ENCODE measurements at regions not wholly inside any gene's neighbourhood (a gene's known extent, or its start where the extent isn't known, plus 50 kb on each side); places are given as distances from the start of the nearest gene placed in this dataset.

DNA sequence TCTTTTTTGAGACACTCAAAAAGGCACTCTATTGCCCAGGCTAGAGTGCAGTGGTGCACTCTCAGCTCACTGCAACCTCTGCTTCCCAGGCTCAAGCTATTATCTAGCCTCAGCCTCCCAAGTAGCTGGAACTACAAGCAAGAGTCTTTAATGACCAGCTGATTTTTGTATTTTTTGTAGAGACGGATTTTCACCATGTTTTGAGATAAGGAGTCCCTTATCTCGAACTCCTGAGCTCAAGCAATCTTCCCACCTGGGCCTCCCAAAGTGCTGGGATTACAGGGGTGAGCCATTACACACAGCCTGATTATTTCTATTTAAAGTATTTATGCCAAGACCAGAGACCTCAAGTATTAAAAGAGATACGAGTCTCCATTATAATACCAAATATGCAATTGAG lies 566.1 kb upstream of the CA10 start (continued):
- TF ChIP-seq FOSL2 (IDR thresholded peaks at IDR 0.05; ENCODE audit: borderline replicate concordance, low read depth) (no peak), JUND (IDR thresholded peaks at IDR 0.05) (no peak)

DNA sequence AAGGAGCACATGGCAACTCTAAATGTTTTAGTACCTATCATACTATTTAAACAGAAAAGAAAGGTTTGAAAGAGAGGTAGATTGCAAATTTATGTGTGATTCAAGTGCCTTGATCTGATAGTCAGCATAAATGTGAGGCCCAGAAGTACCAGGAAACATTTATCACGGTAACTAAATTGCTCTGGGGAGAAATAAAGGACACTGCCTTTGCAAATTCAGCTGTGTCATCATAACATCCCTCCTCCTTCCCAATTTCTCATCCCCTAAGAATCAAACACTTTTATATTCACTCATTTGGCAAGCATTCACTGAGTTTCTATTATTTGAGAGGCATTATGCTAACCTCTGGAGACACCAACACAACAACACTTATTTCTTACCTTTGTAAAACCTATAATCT lies 563.4 kb upstream of the CA10 start:
- H3K36me3 ChIP-seq (replicated peaks in 1 of 2; ENCODE audit: control insufficient read depth in 1 of 2, insufficient read depth in 2 of 2, low read length in 1 of 2): no peaks in the 10 kb centered on the region
- H3K4me3 ChIP-seq (ENCODE audit: low read depth in 2 of 2, low read length in 1 of 2): no peak overlapping the region
- no peaks in the 10 kb centered on the region for H3F3A ChIP-seq (replicated peaks; ENCODE audit: insufficient read depth)
- H3K27me3 ChIP-seq (ENCODE audit: insufficient read depth): no peaks in the 10 kb centered on the region
- H3K27ac ChIP-seq (ENCODE audit: low read depth in 2 of 2, low read length in 1 of 2): no peak overlapping the region
- 32% methylated on average over 1 of the region's 1 CpG for WGBS (ENCODE audit: low lambda C conversion rate)
- H3K9me2 ChIP-seq: no peaks in the 10 kb centered on the region; the same call in 1 of the 2 replicates
- H3K9me3 ChIP-seq: peaks cover 13% of the 10 kb centered on the region; the same call in 1 of the 2 replicates
- ChIA-PET CTCF (interaction anchor here (0.5 kb wide), 1 partner anchor 1005 kb away, joined by 3 read pairs; no protein-coding TSS in a partner anchor), POLR2A (no interaction called here)
- no peak for DNase-seq
- TF ChIP-seq GATA2 (CRISPR knock-in tag; IDR thresholded peaks at IDR 0.05) (no peak), RCOR1 (IDR thresholded peaks at IDR 0.05; ENCODE audit: low read length) (no peak), SMC3 (IDR thresholded peaks at IDR 0.05; ENCODE audit: low read depth, low read length) (no peak), PBX3 (IDR thresholded peaks at IDR 0.05) (no peak), TEAD4 (IDR thresholded peaks at IDR 0.05; ENCODE audit: borderline replicate concordance, insufficient read depth) (no peak), CHD2 (IDR thresholded peaks at IDR 0.05; ENCODE audit: low read length, partially characterized antibody) (no peak), YY1 (IDR thresholded peaks at IDR 0.05; ENCODE audit: low read depth) (no peak), FOSL2 (IDR thresholded peaks at IDR 0.05; ENCODE audit: borderline replicate concordance, low read depth) (no peak)
- TF ChIP-seq, protein P1, sequence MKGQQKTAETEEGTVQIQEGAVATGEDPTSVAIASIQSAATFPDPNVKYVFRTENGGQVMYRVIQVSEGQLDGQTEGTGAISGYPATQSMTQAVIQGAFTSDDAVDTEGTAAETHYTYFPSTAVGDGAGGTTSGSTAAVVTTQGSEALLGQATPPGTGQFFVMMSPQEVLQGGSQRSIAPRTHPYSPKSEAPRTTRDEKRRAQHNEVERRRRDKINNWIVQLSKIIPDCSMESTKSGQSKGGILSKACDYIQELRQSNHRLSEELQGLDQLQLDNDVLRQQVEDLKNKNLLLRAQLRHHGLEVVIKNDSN (IDR thresholded peaks at IDR 0.05; ENCODE audit: borderline replicate concordance, low read depth): no peak
- no peak overlapping the region for H2AFZ ChIP-seq (ENCODE audit: low read depth)
- no peaks in the 10 kb centered on the region for H3K4me1 ChIP-seq (ENCODE audit: control insufficient read depth in 1 of 2, insufficient read depth in 2 of 2, low read depth in 1 of 2, low read length in 1 of 2)
- no peaks in the 10 kb centered on the region for H3K79me2 ChIP-seq (ENCODE audit: insufficient read depth)
- no peaks in the 10 kb centered on the region for H4K20me1 ChIP-seq (ENCODE audit: insufficient read depth)
- no peak overlapping the region for H3K4me2 ChIP-seq
- H3K9ac ChIP-seq: no peak overlapping the region

GRCh38 chr17:52710363-52710901 lies 551.9 kb upstream of the CA10 start:
- no peak overlapping the region for H3K4me3 ChIP-seq (ENCODE audit: low read depth in 2 of 2, low read length in 1 of 2)
- H3K9me2 ChIP-seq: no peaks in the 10 kb centered on the region
- no peaks in the 10 kb centered on the region for H3K27me3 ChIP-seq (ENCODE audit: insufficient read depth)
- CTCF ChIA-PET: interaction anchor here (1.1 kb wide), 2 partner anchors 10 to 1716 kb away, joined by 3 read pairs; no protein-coding TSS in a partner anchor
- no peaks in the 10 kb centered on the region; the same call in 1 of the 2 replicates for H3K9me3 ChIP-seq
- H3F3A ChIP-seq (replicated peaks; ENCODE audit: insufficient read depth): no peaks in the 10 kb centered on the region
- no peak for DNase-seq
- no peak overlapping the region for H3K27ac ChIP-seq (ENCODE audit: low read depth in 2 of 2, low read length in 1 of 2)
- H4K20me1 ChIP-seq (ENCODE audit: insufficient read depth): no peaks in the 10 kb centered on the region
- H3K4me2 ChIP-seq: no peak overlapping the region
- POLR2A ChIA-PET: no interaction called here
- TF ChIP-seq FOXJ3 (CRISPR knock-in tag; IDR thresholded peaks at IDR 0.05) (no peak), MXI1 (IDR thresholded peaks at IDR 0.05; ENCODE audit: low read depth, low read length) (no peak), CHD2 (IDR thresholded peaks at IDR 0.05; ENCODE audit: low read length, partially characterized antibody) (no peak)
- no peak overlapping the region for H3K9ac ChIP-seq
- 6% methylated on average over 1 of the region's 1 CpG for WGBS (ENCODE audit: low lambda C conversion rate)
- no peaks in the 10 kb centered on the region for H3K36me3 ChIP-seq (replicated peaks in 1 of 2; ENCODE audit: control insufficient read depth in 1 of 2, insufficient read depth in 2 of 2, low read length in 1 of 2)
- no peak overlapping the region for H2AFZ ChIP-seq (ENCODE audit: low read depth)
- no peaks in the 10 kb centered on the region for H3K4me1 ChIP-seq (ENCODE audit: control insufficient read depth in 1 of 2, insufficient read depth in 2 of 2, low read depth in 1 of 2, low read length in 1 of 2)
- no peaks in the 10 kb centered on the region for H3K79me2 ChIP-seq (ENCODE audit: insufficient read depth)
